ENCODE measurements at regions not wholly inside any gene's neighbourhood (a gene's known extent, or its start where the extent isn't known, plus 50 kb on each side); places are given as distances from the start of the nearest gene placed in this dataset.

GRCh38 chrX:45849261-45849862 is 648.7 kb upstream of the DIPK2B start:
- FAIRE-seq (peak; percentile 93), DNase-seq (ENCODE audit: low read depth in 1 of 2, low spot score in 1 of 2) (peak; percentile 43 to 76), ATAC-seq (peak in 1 of 2 experiments; percentile 20; a peak in 3 of 6 replicates)
- WGBS (ENCODE audit: missing lambda C conversion rate): 0% methylated on average over 9 of the region's 9 CpGs
- CTCF ChIA-PET: interaction anchor here (0.6 to 3.2 kb wide), 9 partner anchors 9 to 527 kb away, joined by 3 to 20 read pairs (median 3); no protein-coding TSS in a partner anchor
- H3K9me3 ChIP-seq: no peaks in the 10 kb centered on the region
- H3K4me3 ChIP-seq: peak overlapping the region; percentile 99
- H3K4me1 ChIP-seq: peaks cover 44% of the 10 kb centered on the region
- POLR2A ChIA-PET: interaction anchor here (1.0 to 2.0 kb wide), 3 partner anchors 471 to 528 kb away, joined by 4 to 12 read pairs (median 8); no protein-coding TSS in a partner anchor
- TF ChIP-seq CEBPB (IDR thresholded peaks at IDR 0.05): no peak
- TF ChIP-seq CTCF (IDR thresholded peaks at IDR 0.05): peak; percentile 51
- TF ChIP-seq KDM1A (IDR thresholded peaks at IDR 0.05; ENCODE audit: low read depth): no peak
- peak; percentile 37 to 38; a peak in 4 of 5 replicates for TF ChIP-seq RAD21 (conservative IDR thresholded peaks at IDR 0.05 in 1 of 2, IDR thresholded peaks at IDR 0.05 in 1 of 2)
- no peak for TF ChIP-seq SREBF2 (IDR thresholded peaks at IDR 0.05)
- TF ChIP-seq, protein P1, sequence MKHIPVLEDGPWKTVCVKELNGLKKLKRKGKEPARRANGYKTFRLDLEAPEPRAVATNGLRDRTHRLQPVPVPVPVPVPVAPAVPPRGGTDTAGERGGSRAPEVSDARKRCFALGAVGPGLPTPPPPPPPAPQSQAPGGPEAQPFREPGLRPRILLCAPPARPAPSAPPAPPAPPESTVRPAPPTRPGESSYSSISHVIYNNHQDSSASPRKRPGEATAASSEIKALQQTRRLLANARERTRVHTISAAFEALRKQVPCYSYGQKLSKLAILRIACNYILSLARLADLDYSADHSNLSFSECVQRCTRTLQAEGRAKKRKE (CRISPR knock-in tag; IDR thresholded peaks at IDR 0.05; ENCODE audit: low read depth): no peak
- no peak for TF ChIP-seq EP300 (IDR thresholded peaks at IDR 0.05)
- TF ChIP-seq, protein P2, sequence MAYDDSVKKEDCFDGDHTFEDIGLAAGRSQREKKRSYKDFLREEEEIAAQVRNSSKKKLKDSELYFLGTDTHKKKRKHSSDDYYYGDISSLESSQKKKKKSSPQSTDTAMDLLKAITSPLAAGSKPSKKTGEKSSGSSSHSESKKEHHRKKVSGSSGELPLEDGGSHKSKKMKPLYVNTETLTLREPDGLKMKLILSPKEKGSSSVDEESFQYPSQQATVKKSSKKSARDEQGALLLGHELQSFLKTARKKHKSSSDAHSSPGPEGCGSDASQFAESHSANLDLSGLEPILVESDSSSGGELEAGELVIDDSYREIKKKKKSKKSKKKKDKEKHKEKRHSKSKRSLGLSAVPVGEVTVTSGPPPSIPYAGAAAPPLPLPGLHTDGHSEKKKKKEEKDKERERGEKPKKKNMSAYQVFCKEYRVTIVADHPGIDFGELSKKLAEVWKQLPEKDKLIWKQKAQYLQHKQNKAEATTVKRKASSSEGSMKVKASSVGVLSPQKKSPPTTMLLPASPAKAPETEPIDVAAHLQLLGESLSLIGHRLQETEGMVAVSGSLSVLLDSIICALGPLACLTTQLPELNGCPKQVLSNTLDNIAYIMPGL (CRISPR knock-in tag; IDR thresholded peaks at IDR 0.05; ENCODE audit: borderline replicate concordance): no peak
- TF ChIP-seq HOXB5 (CRISPR knock-in tag; IDR thresholded peaks at IDR 0.05): no peak
- no peak for TF ChIP-seq CBX2 (IDR thresholded peaks at IDR 0.05; ENCODE audit: borderline replicate concordance, low read depth)
- TF ChIP-seq ZNF302 (CRISPR knock-in tag; IDR thresholded peaks at IDR 0.05): no peak
- TF ChIP-seq KDM5A (IDR thresholded peaks at IDR 0.05): no peak
- TF ChIP-seq, protein P3, sequence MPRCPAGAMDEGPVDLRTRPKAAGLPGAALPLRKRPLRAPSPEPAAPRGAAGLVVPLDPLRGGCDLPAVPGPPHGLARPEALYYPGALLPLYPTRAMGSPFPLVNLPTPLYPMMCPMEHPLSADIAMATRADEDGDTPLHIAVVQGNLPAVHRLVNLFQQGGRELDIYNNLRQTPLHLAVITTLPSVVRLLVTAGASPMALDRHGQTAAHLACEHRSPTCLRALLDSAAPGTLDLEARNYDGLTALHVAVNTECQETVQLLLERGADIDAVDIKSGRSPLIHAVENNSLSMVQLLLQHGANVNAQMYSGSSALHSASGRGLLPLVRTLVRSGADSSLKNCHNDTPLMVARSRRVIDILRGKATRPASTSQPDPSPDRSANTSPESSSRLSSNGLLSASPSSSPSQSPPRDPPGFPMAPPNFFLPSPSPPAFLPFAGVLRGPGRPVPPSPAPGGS (IDR thresholded peaks at IDR 0.05): no peak
- no peak for TF ChIP-seq FOSL2 (IDR thresholded peaks at IDR 0.05)
- 0 out of 2 replicates have a peak, but pooled peaks have one; percentile 31 for TF ChIP-seq FOSL2 (CRISPR knock-in tag; IDR thresholded peaks at IDR 0.05)
- peak; percentile 48; the same call in 2 of the 3 replicates for TF ChIP-seq SMC3 (IDR thresholded peaks at IDR 0.05)
- TF ChIP-seq BHLHE40 (IDR thresholded peaks at IDR 0.05; ENCODE audit: low read depth, low read length): no peak
- TF ChIP-seq CHD2 (IDR thresholded peaks at IDR 0.05; ENCODE audit: low read length, partially characterized antibody): no peak
- TF ChIP-seq, protein P4, sequence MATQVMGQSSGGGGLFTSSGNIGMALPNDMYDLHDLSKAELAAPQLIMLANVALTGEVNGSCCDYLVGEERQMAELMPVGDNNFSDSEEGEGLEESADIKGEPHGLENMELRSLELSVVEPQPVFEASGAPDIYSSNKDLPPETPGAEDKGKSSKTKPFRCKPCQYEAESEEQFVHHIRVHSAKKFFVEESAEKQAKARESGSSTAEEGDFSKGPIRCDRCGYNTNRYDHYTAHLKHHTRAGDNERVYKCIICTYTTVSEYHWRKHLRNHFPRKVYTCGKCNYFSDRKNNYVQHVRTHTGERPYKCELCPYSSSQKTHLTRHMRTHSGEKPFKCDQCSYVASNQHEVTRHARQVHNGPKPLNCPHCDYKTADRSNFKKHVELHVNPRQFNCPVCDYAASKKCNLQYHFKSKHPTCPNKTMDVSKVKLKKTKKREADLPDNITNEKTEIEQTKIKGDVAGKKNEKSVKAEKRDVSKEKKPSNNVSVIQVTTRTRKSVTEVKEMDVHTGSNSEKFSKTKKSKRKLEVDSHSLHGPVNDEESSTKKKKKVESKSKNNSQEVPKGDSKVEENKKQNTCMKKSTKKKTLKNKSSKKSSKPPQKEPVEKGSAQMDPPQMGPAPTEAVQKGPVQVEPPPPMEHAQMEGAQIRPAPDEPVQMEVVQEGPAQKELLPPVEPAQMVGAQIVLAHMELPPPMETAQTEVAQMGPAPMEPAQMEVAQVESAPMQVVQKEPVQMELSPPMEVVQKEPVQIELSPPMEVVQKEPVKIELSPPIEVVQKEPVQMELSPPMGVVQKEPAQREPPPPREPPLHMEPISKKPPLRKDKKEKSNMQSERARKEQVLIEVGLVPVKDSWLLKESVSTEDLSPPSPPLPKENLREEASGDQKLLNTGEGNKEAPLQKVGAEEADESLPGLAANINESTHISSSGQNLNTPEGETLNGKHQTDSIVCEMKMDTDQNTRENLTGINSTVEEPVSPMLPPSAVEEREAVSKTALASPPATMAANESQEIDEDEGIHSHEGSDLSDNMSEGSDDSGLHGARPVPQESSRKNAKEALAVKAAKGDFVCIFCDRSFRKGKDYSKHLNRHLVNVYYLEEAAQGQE (IDR thresholded peaks at IDR 0.05): no peak
- TF ChIP-seq RNF2 (IDR thresholded peaks at IDR 0.05; ENCODE audit: borderline replicate concordance, low read depth): no peak
- H3K27ac ChIP-seq: peak overlapping the region; percentile 96 to 99
- peak overlapping the region; percentile 66 for H3K4me2 ChIP-seq
